HFF-Myc (cell line): ENCODE measurements at regions not wholly inside any gene's neighbourhood (a gene's known extent, or its start where the extent isn't known, plus 50 kb on each side); places are given as distances from the start of the nearest gene placed in this dataset.
"Not testable (repeated sequence)": the region's sequence is repeated elsewhere in the genome, so short reads cannot be mapped to it uniquely, and the experiment has no call there.

Experiments
- DNase-seq: peaks from one replicate; pipeline ENCODE4 v3.0.0-alpha.2; 2011; ENCODE audit warnings: low read depth; ENCODE audit errors: extremely low read depth
- H3K4me3 ChIP-seq: replicated peaks from 2 replicates; pipeline ENCODE4 v1.5.1; 2011; ENCODE audit warnings: low read depth, mild to moderate bottlenecking, control low read depth, low read length
- TF ChIP-seq, protein P1 (sequence below): IDR thresholded peaks from 2 replicates; pipeline ENCODE4 v1.5.1; 2012; ENCODE audit warnings: mild to moderate bottlenecking, low read depth, low read length, control low read depth; ENCODE audit errors: missing control alignments

DNA sequence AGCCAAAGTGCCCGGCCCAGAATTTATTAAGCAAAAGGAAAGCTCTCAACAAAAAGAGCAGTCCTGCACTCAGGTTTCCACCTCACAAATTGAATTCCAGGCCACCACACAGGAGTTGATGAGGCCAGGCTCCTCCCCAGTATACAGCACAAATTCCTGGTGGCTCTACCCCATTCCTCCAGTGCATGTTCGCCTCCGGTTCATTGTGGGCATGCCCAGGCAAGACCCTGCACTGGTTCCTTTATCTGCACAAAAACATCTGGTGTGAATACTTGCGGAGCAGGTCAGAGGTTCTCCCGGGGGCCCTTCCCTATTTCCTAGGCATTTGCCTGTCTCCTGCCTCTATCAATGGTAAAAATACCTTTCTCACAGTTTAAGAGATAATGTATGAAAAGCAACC is 195.2 kb upstream of the ANXA10 start:
- peak overlapping the region; percentile 12; the same call in 1 of the 2 replicates for H3K4me3 ChIP-seq
- peak; percentile 85 for DNase-seq
- TF ChIP-seq, protein P1, sequence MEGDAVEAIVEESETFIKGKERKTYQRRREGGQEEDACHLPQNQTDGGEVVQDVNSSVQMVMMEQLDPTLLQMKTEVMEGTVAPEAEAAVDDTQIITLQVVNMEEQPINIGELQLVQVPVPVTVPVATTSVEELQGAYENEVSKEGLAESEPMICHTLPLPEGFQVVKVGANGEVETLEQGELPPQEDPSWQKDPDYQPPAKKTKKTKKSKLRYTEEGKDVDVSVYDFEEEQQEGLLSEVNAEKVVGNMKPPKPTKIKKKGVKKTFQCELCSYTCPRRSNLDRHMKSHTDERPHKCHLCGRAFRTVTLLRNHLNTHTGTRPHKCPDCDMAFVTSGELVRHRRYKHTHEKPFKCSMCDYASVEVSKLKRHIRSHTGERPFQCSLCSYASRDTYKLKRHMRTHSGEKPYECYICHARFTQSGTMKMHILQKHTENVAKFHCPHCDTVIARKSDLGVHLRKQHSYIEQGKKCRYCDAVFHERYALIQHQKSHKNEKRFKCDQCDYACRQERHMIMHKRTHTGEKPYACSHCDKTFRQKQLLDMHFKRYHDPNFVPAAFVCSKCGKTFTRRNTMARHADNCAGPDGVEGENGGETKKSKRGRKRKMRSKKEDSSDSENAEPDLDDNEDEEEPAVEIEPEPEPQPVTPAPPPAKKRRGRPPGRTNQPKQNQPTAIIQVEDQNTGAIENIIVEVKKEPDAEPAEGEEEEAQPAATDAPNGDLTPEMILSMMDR: no peak

DNA sequence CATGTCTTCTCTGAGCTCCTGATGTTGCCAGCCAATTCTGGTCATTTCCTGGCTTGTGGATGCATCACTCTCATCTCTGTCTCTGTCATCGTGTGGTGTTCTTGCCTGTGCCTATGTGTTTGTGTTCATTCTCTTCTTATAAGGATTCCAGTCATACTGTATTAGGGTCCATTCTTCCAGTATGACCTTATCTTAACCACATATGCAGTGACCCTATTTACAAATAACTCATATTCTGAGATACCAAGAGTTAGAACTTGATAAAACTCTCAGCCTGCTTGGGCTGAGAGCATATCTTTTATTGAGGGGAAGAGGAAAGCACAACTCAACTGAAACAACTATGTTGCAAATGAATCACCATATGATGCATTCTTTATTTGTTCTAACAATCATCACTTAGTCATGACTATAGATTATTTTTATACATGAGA is 189.0 kb upstream of the ANXA10 start:
- no peak for DNase-seq
- no peak overlapping the region for H3K4me3 ChIP-seq
- TF ChIP-seq, protein P1: no peak

DNA sequence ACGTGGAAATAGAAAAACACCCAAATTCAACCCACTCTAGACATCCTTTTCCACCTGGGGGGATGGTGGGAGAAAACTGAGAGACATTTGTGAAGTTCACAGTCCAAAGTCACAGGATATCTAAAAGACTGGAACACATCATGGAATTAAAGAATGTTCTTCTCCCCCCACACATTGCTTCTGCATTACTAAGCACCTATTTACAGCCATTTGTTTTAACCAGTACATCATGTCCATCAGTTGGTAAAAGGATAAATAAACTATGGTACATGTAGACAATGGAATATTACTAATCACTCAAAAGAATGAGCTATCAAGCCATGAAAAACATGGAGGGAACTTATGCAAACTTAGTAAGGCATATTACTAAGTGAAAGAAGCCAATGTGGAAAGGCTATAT is 185.5 kb upstream of the ANXA10 start:
- no peak for DNase-seq
- TF ChIP-seq, protein P1: no peak
- H3K4me3 ChIP-seq: no peak overlapping the region

DNA sequence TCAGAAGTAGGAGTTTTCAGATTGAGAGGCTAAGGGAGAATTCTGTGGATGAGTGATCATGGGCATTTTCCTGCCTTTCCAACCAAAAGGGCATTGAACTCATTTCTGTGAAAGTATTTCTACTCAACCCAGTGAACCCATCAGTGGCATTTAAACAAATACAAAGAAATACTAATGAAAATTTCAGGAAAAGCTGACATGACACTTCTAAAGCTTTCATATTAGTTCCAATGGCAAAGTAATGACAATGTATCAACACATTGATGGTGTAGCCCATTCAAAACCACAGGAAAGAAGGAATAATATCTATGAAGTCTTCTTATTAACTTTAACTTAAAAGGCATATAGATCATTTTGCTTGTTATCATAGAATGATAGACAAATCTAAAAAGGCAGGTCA is 183.5 kb upstream of the ANXA10 start:
- no peak for DNase-seq
- TF ChIP-seq, protein P1: no peak
- H3K4me3 ChIP-seq: no peak overlapping the region

DNA sequence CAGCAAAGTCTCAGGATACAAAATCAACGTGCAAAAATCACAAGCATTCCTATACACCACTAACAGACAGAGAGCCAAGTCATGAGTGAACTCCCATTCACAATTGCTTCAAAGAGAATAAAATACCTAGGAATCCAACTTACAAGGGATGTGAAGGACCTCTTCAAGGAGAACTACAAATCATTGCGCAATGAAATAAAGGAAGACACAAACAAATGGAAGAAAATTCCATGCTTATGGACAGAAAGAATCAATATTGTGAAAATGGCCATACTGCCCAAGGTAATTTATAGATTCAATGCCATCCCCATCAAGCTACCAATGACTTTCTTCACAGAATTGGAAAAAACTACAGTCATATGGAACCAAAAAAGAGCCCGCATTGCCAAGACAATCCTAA is 179.8 kb upstream of the ANXA10 start:
- not testable (repeated sequence) for H3K4me3 ChIP-seq, DNase-seq

DNA sequence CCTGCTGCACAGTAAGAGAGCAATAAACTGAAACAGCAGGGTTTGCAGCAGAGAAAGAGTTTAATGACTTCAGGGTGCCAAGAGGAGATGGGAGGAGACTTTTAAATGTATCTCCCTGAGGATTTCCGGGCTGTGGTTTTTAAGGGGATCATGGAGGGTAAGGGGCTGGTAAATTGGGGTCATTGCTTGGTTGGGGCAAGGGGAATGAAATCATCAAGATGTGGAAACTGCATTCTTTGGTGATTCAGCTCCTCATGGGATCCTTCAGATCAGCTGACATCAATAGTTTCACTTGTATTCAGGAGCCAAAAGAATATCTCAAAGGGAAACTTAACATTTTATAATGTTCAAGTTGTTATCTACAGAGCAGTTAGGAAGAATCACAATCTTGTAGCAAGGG is 174.3 kb upstream of the ANXA10 start:
- no peak overlapping the region for H3K4me3 ChIP-seq
- TF ChIP-seq, protein P1: no peak
- DNase-seq: no peak

DNA sequence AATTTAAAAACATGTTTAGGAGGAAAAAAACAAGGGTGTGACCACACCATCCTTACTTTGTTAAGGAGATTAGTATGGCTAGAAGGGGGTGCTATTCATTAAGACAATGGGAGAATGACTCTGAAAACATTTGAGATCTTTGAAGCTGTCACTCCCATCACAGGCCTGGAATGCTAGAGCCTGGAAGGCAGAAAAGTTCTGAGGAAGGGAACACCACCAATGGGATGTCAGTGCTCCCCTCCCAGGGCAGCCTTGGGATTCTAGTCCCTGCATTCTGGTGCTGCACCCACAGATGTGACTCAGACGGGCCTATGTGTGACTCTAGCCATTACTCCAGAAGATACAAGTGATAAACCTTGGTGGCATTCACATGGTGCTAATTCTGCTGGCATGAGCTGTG is 162.2 kb upstream of the ANXA10 start:
- H3K4me3 ChIP-seq: no peak overlapping the region
- DNase-seq: no peak
- TF ChIP-seq, protein P1: no peak
